Large intestine (tissue), 3 donors: ENCODE measurements at regions not wholly inside any gene's neighbourhood (a gene's known extent, or its start where the extent isn't known, plus 50 kb on each side); places are given as distances from the start of the nearest gene placed in this dataset.
"Not testable (repeated sequence)": the region's sequence is repeated elsewhere in the genome, so short reads cannot be mapped to it uniquely, and the experiment has no call there.

Experiments
- DNase-seq, 2 donors: peaks; one replicate each; pipeline versions ENCODE4 v3.0.0 to v3.0.0-alpha.2; 2013
- H3K27ac ChIP-seq: one replicate; pipeline ENCODE4 v1.5.1; 2013; ENCODE audit warnings: low read length
- H3K27me3 ChIP-seq: 2 replicates; pipeline ENCODE4 v1.6.1; 2013; ENCODE audit warnings: low read length; ENCODE audit not compliant: control insufficient read depth, insufficient read depth
- H3K36me3 ChIP-seq: 2 replicates; pipeline ENCODE4 v1.6.1; 2013; ENCODE audit warnings: low read length; ENCODE audit not compliant: control insufficient read depth, insufficient read depth
- H3K4me1 ChIP-seq: one replicate; pipeline ENCODE4 v1.6.1; 2013; ENCODE audit warnings: low read length; ENCODE audit not compliant: control insufficient read depth, insufficient read depth
- H3K4me3 ChIP-seq: one replicate; pipeline ENCODE4 v1.5.1; 2013; ENCODE audit warnings: low read length
- H3K9me3 ChIP-seq: one replicate; pipeline ENCODE4 v1.6.1; 2013; ENCODE audit warnings: mild to moderate bottlenecking, low read depth, low read length, moderate library complexity; ENCODE audit not compliant: control insufficient read depth
- WGBS: methylation state at CpG from one replicate; pipeline ENCODE4 v1.1.5; 2013; ENCODE audit warnings: low lambda C conversion rate; ENCODE audit not compliant: insufficient coverage; 5-methylcytosine and 5-hydroxymethylcytosine counted together

- DNase-seq, result no peak
- Histone ChIP-seq H3K27ac (no peak overlapping the region), H3K27me3 (no peaks in the 10 kb centered on the region), H3K9me3 (no peaks in the 10 kb centered on the region), H3K4me3 (no peak overlapping the region), H3K36me3 (no peaks in the 10 kb centered on the region), H3K4me1 (no peaks in the 10 kb centered on the region)
- WGBS, result 85% methylated on average over 2 of the region's 2 CpGs
Observed at GRCh38 chr9:80791836-80792235, 897.5 kb downstream of the TLE1 start.

DNA sequence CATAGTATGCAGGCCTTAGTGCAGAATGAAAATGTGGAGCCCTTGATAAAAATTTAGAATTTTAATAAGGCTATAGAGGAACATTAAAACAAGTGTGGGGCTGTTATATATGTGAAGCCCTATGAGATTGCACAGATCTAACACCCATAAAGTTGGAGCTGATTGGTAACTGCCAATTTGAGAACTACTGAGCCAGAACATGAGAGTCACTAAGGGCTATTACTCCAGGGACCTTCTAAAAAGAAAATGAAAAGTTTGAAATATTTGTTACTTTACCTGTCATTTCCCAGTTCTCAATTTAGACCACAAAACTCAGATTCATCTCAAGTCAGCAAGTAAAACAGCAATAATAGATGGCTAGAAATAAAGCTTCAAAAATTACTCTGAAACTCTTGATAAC, 898.6 kb downstream of the TLE1 start:
- Histone ChIP-seq H3K9me3 (no peaks in the 10 kb centered on the region), H3K27ac (no peak overlapping the region), H3K4me1 (no peaks in the 10 kb centered on the region), H3K36me3 (no peaks in the 10 kb centered on the region), H3K27me3 (no peaks in the 10 kb centered on the region), H3K4me3 (no peak overlapping the region)
- no peak for DNase-seq

GRCh38 chr9:80789831-80790230, 899.5 kb downstream of the TLE1 start:
- Histone ChIP-seq H3K27me3 (no peaks in the 10 kb centered on the region), H3K36me3 (no peaks in the 10 kb centered on the region), H3K4me3 (no peak overlapping the region), H3K4me1 (no peaks in the 10 kb centered on the region), H3K9me3 (no peaks in the 10 kb centered on the region), H3K27ac (no peak overlapping the region)
- WGBS, result 96% methylated on average over 4 of the region's 5 CpGs
- no peak for DNase-seq

GRCh38 chr9:80787636-80788035, 901.7 kb downstream of the TLE1 start:
- WGBS, result no CpG with 5 or more reads among the region's 1 CpG
- H3K4me1 ChIP-seq, result no peaks in the 10 kb centered on the region
- no peak overlapping the region for H3K27ac ChIP-seq
- no peaks in the 10 kb centered on the region for H3K9me3 ChIP-seq
- no peaks in the 10 kb centered on the region for H3K36me3 ChIP-seq
- H3K27me3 ChIP-seq, result no peaks in the 10 kb centered on the region
- no peak overlapping the region for H3K4me3 ChIP-seq
- DNase-seq, result no peak

DNA sequence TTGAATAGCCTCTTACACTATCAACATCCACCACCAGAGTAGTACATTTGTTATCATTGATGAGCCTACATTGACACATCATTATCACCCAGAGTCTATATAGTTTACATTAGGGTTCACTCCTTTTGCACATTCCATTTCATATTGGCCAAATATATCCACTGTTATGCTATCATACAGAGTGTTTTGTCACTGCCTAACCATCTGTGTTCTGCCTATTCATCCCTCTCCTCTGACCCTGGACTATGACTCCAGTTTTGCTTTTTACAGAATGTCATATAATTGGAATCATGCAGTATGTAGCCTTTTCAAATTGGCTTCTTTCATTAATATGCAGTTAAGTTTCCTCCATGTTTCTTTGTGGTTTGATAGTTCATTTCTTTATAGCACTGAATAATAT, 904.7 kb downstream of the TLE1 start:
- no peaks in the 10 kb centered on the region for H3K9me3 ChIP-seq
- H3K27me3 ChIP-seq, result no peaks in the 10 kb centered on the region
- no peak for DNase-seq
- no peak overlapping the region for H3K4me3 ChIP-seq
- H3K4me1 ChIP-seq, result no peaks in the 10 kb centered on the region
- no peak overlapping the region for H3K27ac ChIP-seq
- no peaks in the 10 kb centered on the region for H3K36me3 ChIP-seq

- H3K4me1 ChIP-seq, result no peaks in the 10 kb centered on the region
- DNase-seq, result no peak
- H3K36me3 ChIP-seq, result no peaks in the 10 kb centered on the region
- H3K27me3 ChIP-seq, result no peaks in the 10 kb centered on the region
- no peak overlapping the region for H3K27ac ChIP-seq
- no peak overlapping the region for H3K4me3 ChIP-seq
- no peaks in the 10 kb centered on the region for H3K9me3 ChIP-seq
Observed at GRCh38 chr9:80775971-80776370, 913.4 kb downstream of the TLE1 start.

- Histone ChIP-seq H3K27me3 (no peaks in the 10 kb centered on the region), H3K9me3 (no peaks in the 10 kb centered on the region)
- WGBS, result 83% methylated on average over 2 of the region's 2 CpGs
Observed at GRCh38 chr9:80775530-80775929, 913.8 kb downstream of the TLE1 start.

GRCh38 chr9:80771555-80772347, 917.6 kb downstream of the TLE1 start:
- Histone ChIP-seq H3K36me3 (no peaks in the 10 kb centered on the region), H3K27ac (no peak overlapping the region), H3K27me3 (no peaks in the 10 kb centered on the region), H3K4me1 (no peaks in the 10 kb centered on the region), H3K9me3 (no peaks in the 10 kb centered on the region), H3K4me3 (no peak overlapping the region)
- DNase-seq, result no peak
- 85% methylated on average over 2 of the region's 6 CpGs for WGBS

More at GRCh38 chr9:80775530-80775929, 913.8 kb downstream of the TLE1 start:
- Histone ChIP-seq H3K4me1 (no peaks in the 10 kb centered on the region), H3K36me3 (no peaks in the 10 kb centered on the region), H3K4me3 (no peak overlapping the region), H3K27ac (no peak overlapping the region)
- DNase-seq, result no peak

GRCh38 chr9:80763536-80763935, 925.8 kb downstream of the TLE1 start:
- no peaks in the 10 kb centered on the region for H3K9me3 ChIP-seq
- no peak for DNase-seq
- H3K4me3 ChIP-seq, result no peak overlapping the region
- no peaks in the 10 kb centered on the region for H3K36me3 ChIP-seq
- no CpG with 5 or more reads among the region's 4 CpGs for WGBS
- no peaks in the 10 kb centered on the region for H3K4me1 ChIP-seq
- H3K27me3 ChIP-seq, result no peaks in the 10 kb centered on the region
- H3K27ac ChIP-seq, result no peak overlapping the region

- no peak for DNase-seq
- no peaks in the 10 kb centered on the region for H3K27me3 ChIP-seq
- H3K27ac ChIP-seq, result no peak overlapping the region
- WGBS, result 24% methylated on average over 2 of the region's 2 CpGs
- no peaks in the 10 kb centered on the region for H3K4me1 ChIP-seq
- H3K36me3 ChIP-seq, result no peaks in the 10 kb centered on the region
- no peaks in the 10 kb centered on the region for H3K9me3 ChIP-seq
- no peak overlapping the region for H3K4me3 ChIP-seq
Observed at GRCh38 chr9:80755586-80755985, 933.8 kb downstream of the TLE1 start.

- WGBS, result no CpG with 5 or more reads among the region's 17 CpGs
- not testable (repeated sequence) for DNase-seq, H3K36me3 ChIP-seq, H3K4me1 ChIP-seq, H3K9me3 ChIP-seq, H3K27me3 ChIP-seq, H3K4me3 ChIP-seq, H3K27ac ChIP-seq
Observed at GRCh38 chr9:80747056-80747455, 942.3 kb downstream of the TLE1 start.
